SK-MEL-5 (cell line): ENCODE measurements at regions not wholly inside any gene's neighbourhood (a gene's known extent, or its start where the extent isn't known, plus 50 kb on each side); places are given as distances from the start of the nearest gene placed in this dataset.

Experiments used
- DNase-seq: peaks from one replicate; pipeline ENCODE4 v3.0.0-alpha.2; 2016; ENCODE audit warnings: low read depth, low spot score
- in situ Hi-C: cut with HindIII; loops from 2 replicates; pipeline ENCODE4 v1.10.0; 2016; ENCODE audit warnings: low sequenced_read_pairs, high pct_unique_total_duplicates, low pct_unique_long_range_greater_than_20kb

GRCh38 chr2:67065046-67065445 lies 332.1 kb upstream of the ETAA1 start:
- no peak for DNase-seq

GRCh38 chr2:67066782-67067181 lies 330.4 kb upstream of the ETAA1 start:
- in situ Hi-C loops = no loop called here
- no peak for DNase-seq

More at GRCh38 chr2:67065046-67065445, 332.1 kb upstream of the ETAA1 start:
- in situ Hi-C loops = no loop called here

DNA sequence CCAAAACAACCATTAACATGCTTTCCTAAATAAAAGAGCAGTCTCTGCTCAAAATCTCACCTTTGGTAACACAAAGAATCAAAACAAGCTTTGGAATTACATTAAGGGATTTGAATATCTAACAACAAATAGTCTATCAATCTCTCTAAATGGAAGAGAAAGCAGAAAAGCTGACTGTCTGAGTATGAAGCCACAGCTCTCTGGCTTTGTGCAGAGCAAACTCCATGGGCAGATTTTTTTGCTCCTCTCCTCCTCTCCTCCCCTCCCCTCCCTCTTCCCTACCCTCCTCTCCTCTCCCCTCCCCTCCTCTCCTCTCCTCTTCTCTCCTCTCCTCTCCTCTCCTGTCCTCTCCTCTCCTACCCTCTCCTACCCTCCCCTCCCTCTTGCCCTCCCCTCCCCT lies 329.5 kb upstream of the ETAA1 start:
- in situ Hi-C loops = no loop called here
- no peak for DNase-seq

DNA sequence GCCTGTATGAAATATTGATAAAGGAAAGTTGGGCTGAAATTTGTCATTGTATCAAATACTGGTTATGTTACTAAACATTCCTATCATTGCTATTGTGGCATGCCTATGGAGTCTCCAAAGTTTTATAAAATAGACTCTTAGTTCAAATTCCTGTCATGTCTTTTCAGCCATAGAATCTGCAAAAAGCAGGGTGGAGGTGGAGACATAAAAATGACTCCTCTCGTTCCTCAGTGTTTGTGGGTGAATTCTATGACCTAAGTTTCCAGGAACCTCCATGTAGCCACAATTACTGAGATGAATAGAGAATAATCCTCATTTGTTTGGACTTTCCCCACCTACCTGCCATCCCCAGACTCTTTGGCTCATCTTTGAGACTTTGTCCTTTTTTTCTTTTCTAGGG lies 326.3 kb upstream of the ETAA1 start:
- in situ Hi-C loops = no loop called here
- DNase-seq = no peak

GRCh38 chr2:67075056-67075455 lies 322.1 kb upstream of the ETAA1 start:
- in situ Hi-C loops = no loop called here
- no peak for DNase-seq

DNA sequence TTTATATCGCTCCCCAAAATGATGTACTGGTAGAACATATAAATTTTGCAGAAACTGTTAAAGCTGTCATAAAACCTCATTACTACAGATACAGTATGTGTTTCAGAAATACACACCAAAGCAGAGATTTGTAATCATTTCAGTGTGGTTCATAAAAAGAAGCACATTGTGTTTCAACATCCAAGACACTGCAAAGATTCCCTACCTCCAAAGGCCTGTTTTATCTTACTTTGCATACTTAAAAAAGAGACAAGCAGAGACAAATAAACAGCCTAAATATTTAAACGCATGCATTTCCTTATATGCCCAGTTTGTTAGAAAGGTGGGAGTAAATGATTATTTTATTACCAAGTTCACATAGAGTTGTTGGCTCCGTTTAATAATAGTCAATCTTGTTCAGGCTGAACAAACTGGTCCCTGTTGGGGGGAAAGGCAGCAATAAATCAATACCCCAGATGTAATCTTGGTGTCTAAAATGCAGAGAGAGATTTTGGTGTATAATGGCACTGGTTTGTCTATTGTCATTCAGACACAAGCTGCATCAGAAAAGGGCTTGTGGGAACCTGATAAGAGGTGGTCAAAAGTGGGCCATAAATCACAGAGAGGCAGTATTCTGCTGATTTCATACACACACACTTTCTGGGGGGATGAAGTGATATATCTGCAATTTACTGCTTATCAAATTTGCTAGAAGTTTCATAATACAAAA lies 321.4 kb upstream of the ETAA1 start:
- in situ Hi-C loops = no loop called here
- DNase-seq = no peak

DNA sequence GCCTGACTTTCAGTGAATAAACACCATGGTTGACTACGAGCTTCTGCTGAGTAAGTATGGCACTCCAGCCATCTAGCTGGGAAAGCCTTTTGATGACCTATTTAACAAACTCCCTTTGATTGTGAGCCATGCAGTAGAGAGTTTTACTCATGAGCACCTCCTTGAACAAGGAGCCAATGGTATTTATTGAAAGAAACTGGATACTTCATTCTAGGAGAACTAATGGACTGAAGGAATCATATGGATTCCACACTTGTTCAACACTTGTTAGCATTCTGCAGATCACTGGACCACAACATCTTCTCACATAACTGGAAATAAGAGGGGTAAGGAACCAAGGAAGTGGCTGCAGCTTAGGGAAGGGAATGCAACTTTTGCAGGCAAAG lies 320.9 kb upstream of the ETAA1 start:
- in situ Hi-C loops = no loop called here
- no peak for DNase-seq

- DNase-seq = no peak
- in situ Hi-C loops = no loop called here
These were observed 317.4 kb upstream of the ETAA1 start for GRCh38 chr2:67079729-67080128.

DNA sequence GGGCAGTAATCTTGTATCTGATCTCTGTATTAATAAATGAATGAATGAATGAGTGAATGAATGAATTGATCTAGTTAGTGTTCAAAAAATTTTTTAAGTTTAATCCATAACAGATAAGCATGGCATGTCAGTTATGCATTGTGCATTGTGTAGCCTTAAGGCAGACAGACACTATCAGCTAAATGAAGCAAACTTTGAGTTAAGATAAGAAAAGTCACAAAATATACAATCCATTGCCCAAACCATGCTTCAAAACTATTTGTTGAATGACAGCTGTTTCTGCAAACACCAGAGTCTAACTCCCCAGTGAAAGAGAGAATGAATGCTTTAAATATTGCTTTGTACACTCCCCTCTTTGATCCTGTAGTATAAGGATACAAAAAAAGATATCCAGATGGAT lies 314.3 kb upstream of the ETAA1 start:
- DNase-seq = no peak
- in situ Hi-C loops = no loop called here

- DNase-seq = no peak
- in situ Hi-C loops = no loop called here
These were observed 313.2 kb upstream of the ETAA1 start for GRCh38 chr2:67083951-67084350.

- in situ Hi-C loops = no loop called here
- DNase-seq = no peak
These were observed 312.0 kb upstream of the ETAA1 start for GRCh38 chr2:67085146-67085545.

GRCh38 chr2:67091681-67092080 lies 305.5 kb upstream of the ETAA1 start:
- in situ Hi-C loops = no loop called here
- DNase-seq = peak; percentile 57

- in situ Hi-C loops = no loop called here
- DNase-seq = no peak
These were observed 302.0 kb upstream of the ETAA1 start for GRCh38 chr2:67095121-67095520.

GRCh38 chr2:67096886-67097285 lies 300.2 kb upstream of the ETAA1 start:
- DNase-seq = no peak
- in situ Hi-C loops = no loop called here

GRCh38 chr2:67103157-67103556 lies 294.0 kb upstream of the ETAA1 start:
- in situ Hi-C loops = no loop called here
- no peak for DNase-seq

- in situ Hi-C loops = no loop called here
- no peak for DNase-seq
These were observed 288.9 kb upstream of the ETAA1 start for GRCh38 chr2:67108231-67108630.

GRCh38 chr2:67124531-67124930 lies 272.6 kb upstream of the ETAA1 start:
- in situ Hi-C loops = no loop called here
- DNase-seq = no peak

DNA sequence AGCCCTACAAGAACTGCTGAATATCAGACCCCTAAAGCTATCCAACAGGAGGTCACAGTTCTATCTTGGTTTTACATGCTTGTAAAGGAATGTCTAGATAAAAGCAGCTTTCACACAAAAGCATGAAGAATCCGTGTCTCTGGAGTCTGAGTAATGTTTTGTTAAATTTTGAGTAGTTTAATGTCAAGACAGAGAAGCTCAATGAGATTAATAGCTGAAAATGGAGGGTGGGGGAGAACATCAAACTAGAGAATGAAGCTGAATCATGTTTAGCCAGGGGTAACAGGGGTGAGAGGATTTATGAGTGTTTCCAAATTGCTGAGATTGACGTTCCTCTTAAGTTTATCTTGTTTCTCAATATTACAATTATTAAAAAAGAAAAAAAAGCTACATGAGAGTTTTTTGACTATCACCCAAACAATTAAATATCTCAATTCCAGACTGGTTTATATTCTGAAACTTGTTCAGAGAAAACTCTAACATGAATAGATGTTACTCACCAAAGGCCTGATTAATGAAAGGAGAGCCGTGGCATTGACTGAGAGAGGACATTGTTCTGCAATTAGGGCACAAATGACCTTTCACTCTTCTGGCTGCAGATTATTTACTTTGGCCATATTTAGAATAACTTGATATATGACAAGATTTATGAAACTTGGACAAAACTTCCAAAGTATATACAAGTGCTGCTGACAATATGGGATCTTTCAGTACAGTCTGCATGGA lies 266.4 kb upstream of the ETAA1 start:
- peak; percentile 56 for DNase-seq
- in situ Hi-C loops = no loop called here

GRCh38 chr2:67131257-67131609 lies 265.9 kb upstream of the ETAA1 start:
- in situ Hi-C loops = no loop called here

More at GRCh38 chr2:67131257-67131609, 265.9 kb upstream of the ETAA1 start:
- no peak for DNase-seq
